ENCODE measurements at regions not wholly inside any gene's neighbourhood (a gene's known extent, or its start where the extent isn't known, plus 50 kb on each side); places are given as distances from the start of the nearest gene placed in this dataset.
A peak's percentile ranks its signal among the peaks of the same experiment; 100 is the strongest.

- H3K27ac ChIP-seq: no peak overlapping the region
- intact Hi-C loops (cut with DNase I; ENCODE audit: low total_unique reads): no loop called here
- WGBS, 5 donors: 59 to 82% (median 78%) methylated on average over 2 to 5 of the region's 5 CpGs
- TF ChIP-seq, protein P1, sequence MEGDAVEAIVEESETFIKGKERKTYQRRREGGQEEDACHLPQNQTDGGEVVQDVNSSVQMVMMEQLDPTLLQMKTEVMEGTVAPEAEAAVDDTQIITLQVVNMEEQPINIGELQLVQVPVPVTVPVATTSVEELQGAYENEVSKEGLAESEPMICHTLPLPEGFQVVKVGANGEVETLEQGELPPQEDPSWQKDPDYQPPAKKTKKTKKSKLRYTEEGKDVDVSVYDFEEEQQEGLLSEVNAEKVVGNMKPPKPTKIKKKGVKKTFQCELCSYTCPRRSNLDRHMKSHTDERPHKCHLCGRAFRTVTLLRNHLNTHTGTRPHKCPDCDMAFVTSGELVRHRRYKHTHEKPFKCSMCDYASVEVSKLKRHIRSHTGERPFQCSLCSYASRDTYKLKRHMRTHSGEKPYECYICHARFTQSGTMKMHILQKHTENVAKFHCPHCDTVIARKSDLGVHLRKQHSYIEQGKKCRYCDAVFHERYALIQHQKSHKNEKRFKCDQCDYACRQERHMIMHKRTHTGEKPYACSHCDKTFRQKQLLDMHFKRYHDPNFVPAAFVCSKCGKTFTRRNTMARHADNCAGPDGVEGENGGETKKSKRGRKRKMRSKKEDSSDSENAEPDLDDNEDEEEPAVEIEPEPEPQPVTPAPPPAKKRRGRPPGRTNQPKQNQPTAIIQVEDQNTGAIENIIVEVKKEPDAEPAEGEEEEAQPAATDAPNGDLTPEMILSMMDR (IDR thresholded peaks at IDR 0.05): no peak
- no peak for TF ChIP-seq EP300 (IDR thresholded peaks at IDR 0.05)
- no peak for TF ChIP-seq POLR2A (IDR thresholded peaks at IDR 0.05)
- no peak for TF ChIP-seq POLR2AphosphoS5 (IDR thresholded peaks at IDR 0.05)
- no peaks in the 10 kb centered on the region for H3K9me3 ChIP-seq
- peak in 1 of 2 donors; percentile 5 for DNase-seq
- H3K36me3 ChIP-seq: no peaks in the 10 kb centered on the region
- H3K4me3 ChIP-seq: no peak overlapping the region
- peaks cover 0 to 27% (median 0%) of the 10 kb centered on the region in 3 donors for H3K27me3 ChIP-seq
- H3K4me1 ChIP-seq: no peaks in the 10 kb centered on the region
These were observed 73.2 kb upstream of the CDH5 start for GRCh38 chr16:66293207-66293735.

DNA sequence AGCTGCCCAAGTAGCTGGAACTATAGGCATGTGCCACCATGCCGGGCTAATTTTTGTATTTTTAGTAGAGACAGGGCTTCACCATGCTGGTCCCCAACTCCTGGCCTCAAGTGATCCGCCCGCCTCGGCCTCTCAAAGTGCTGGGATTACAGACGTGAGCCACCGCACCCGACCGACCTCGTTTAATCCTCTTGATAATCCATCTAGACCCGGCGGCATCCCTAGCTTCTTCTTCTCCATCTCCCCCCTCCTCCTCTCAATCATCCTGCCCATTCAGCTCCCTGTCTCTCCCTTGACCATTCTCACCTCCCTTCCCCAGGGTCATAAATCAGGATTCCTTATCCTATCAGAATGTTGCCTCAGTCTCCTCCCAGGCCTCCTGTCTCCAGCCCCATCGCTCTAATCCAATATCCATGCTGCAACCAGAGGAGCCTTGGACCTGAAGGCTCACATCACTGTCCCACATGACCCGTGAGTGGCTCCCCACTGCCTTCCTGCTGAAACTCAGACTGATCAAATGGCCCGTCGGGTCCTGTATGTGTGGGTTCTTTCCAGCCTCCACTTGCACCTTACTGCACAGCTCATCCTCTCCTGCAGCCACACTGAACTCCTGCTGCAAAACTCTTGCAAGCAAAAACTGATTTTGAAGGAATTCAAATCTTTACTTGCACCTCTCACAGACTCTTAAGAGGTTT lies 74.1 kb upstream of the CDH5 start:
- TF ChIP-seq EP300 (IDR thresholded peaks at IDR 0.05) (no peak), POLR2A (IDR thresholded peaks at IDR 0.05) (no peak), POLR2AphosphoS5 (IDR thresholded peaks at IDR 0.05) (no peak)
- TF ChIP-seq, protein P1 (IDR thresholded peaks at IDR 0.05): no peak
- no peak overlapping the region for H3K4me3 ChIP-seq
- no peaks in the 10 kb centered on the region for H3K9me3 ChIP-seq
- peaks cover 0 to 27% (median 0%) of the 10 kb centered on the region in 3 donors for H3K27me3 ChIP-seq
- intact Hi-C loops (cut with DNase I; ENCODE audit: low total_unique reads): no loop called here
- no peak for DNase-seq
- H3K4me1 ChIP-seq: no peaks in the 10 kb centered on the region
- no peaks in the 10 kb centered on the region for H3K36me3 ChIP-seq
- 81 to 89% (median 86%) methylated on average over 14 to 15 of the region's 15 CpGs for WGBS, 5 donors
- no peak overlapping the region for H3K27ac ChIP-seq

- no peak for DNase-seq
- no peak for TF ChIP-seq POLR2A (IDR thresholded peaks at IDR 0.05)
- TF ChIP-seq, protein P1 (IDR thresholded peaks at IDR 0.05): no peak
- no peak for TF ChIP-seq POLR2AphosphoS5 (IDR thresholded peaks at IDR 0.05)
- TF ChIP-seq EP300 (IDR thresholded peaks at IDR 0.05): no peak
- Histone ChIP-seq H3K4me3 (no peak overlapping the region), H3K9me3 (no peaks in the 10 kb centered on the region), H3K36me3 (no peaks in the 10 kb centered on the region), H3K27ac (no peak overlapping the region), H3K27me3 (peaks cover 0 to 26% (median 0%) of the 10 kb centered on the region in 3 donors), H3K4me1 (no peaks in the 10 kb centered on the region)
- intact Hi-C loops (cut with DNase I; ENCODE audit: low total_unique reads): no loop called here
- WGBS, 5 donors: 84 to 89% (median 85%) methylated on average over 6 of the region's 6 CpGs
These were observed 74.7 kb upstream of the CDH5 start for GRCh38 chr16:66291833-66292232.

DNA sequence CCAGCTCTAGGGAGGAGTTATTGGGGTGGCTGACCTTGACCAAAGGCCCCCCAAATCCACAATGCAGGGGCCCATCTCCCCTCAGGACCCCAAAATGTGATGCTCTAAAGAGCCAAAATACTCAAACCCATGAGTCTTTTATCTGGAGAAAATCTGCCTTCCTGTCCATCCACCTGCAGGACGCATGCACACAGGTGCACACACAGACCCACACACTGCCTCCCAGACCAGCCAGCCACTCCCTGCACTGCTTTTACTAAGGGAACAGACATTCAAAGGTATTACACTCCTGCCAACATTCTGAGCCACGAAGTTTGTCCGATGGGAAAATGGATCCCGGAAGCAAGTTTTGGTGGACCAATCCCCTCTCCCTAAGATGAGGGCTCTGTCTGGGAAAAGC lies 76.1 kb upstream of the CDH5 start:
- Histone ChIP-seq H3K4me3 (no peak overlapping the region), H3K36me3 (no peaks in the 10 kb centered on the region), H3K4me1 (no peaks in the 10 kb centered on the region), H3K27ac (no peak overlapping the region), H3K9me3 (no peaks in the 10 kb centered on the region), H3K27me3 (peaks cover 0 to 22% (median 0%) of the 10 kb centered on the region in 3 donors)
- intact Hi-C loops (cut with DNase I; ENCODE audit: low total_unique reads): no loop called here
- no peak for DNase-seq
- TF ChIP-seq POLR2A (IDR thresholded peaks at IDR 0.05) (no peak), POLR2AphosphoS5 (IDR thresholded peaks at IDR 0.05) (no peak), EP300 (IDR thresholded peaks at IDR 0.05) (no peak)
- TF ChIP-seq, protein P1 (IDR thresholded peaks at IDR 0.05): no peak
- WGBS, 5 donors: 82 to 92% (median 89%) methylated on average over 4 of the region's 4 CpGs
